Gastroesophageal sphincter (tissue), 3 donors: ENCODE measurements at regions not wholly inside any gene's neighbourhood (a gene's known extent, or its start where the extent isn't known, plus 50 kb on each side); places are given as distances from the start of the nearest gene placed in this dataset.

ENCODE experiments used
- EP300 ChIP-seq: sonication (generic); formaldehyde crosslinking; IDR thresholded peaks from one replicate; pipeline ENCODE4 v1.6.1; 2017; ENCODE audit warnings: antibody characterized with exemption, mild to moderate bottlenecking
- TF ChIP-seq, protein P1 (sequence below), 4 experiments: fragments of 200-600 bp in 2 of 4; fragments of 450-650 bp in 2 of 4; sonication (generic) in 1 of 4; IDR thresholded peaks; one replicate each; pipeline ENCODE4 v1.5.1; 2017 to 2019; ENCODE audit warnings: antibody characterized with exemption in 4 of 4, mild to moderate bottlenecking in 2 of 4, moderate library complexity in 2 of 4

DNA sequence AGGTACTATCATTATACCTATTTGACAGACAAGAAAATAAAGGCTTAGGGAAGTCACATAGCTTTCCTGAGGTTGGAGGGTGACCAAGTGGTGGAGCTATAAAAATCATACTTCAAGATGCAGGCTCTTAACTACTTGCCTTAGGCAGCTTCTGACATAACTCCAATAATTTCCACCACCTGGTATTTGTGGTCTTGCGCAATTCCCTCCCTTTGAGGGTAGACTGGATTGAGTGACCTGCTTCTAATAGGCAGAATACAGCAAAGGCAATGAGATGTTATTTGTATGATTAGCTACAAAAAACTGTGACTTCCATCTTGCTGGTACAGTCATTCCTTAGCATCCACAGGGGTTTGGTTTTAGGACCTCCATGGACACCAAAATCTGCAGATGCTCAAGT, 385.5 kb downstream of the TMEM114 start:
- no peak for TF ChIP-seq EP300
- TF ChIP-seq, protein P1, sequence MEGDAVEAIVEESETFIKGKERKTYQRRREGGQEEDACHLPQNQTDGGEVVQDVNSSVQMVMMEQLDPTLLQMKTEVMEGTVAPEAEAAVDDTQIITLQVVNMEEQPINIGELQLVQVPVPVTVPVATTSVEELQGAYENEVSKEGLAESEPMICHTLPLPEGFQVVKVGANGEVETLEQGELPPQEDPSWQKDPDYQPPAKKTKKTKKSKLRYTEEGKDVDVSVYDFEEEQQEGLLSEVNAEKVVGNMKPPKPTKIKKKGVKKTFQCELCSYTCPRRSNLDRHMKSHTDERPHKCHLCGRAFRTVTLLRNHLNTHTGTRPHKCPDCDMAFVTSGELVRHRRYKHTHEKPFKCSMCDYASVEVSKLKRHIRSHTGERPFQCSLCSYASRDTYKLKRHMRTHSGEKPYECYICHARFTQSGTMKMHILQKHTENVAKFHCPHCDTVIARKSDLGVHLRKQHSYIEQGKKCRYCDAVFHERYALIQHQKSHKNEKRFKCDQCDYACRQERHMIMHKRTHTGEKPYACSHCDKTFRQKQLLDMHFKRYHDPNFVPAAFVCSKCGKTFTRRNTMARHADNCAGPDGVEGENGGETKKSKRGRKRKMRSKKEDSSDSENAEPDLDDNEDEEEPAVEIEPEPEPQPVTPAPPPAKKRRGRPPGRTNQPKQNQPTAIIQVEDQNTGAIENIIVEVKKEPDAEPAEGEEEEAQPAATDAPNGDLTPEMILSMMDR (IDR thresholded peaks at IDR 0.05): no peak
